Endothelial cell of umbilical vein (primary cell): ENCODE measurements at regions not wholly inside any gene's neighbourhood (a gene's known extent, or its start where the extent isn't known, plus 50 kb on each side); places are given as distances from the start of the nearest gene placed in this dataset.

ENCODE experiments used
- BruUV-seq: library from RNA; stranded (reverse); fragments of 400-500 nt; replicated peaks from 2 replicates; lab custom pipeline; 2021; lab: Mats Ljungman, UMichigan
- CTCF ChIA-PET: fragments of 300-600, 350-600 bp; sonication (Branson Sonifier 250); formaldehyde crosslinking; loops from one replicate; lab custom pipeline; 2021; ENCODE audit warnings: antibody characterized with exemption, inconsistent platforms; lab: Charles Lee
- POLR2A ChIA-PET: fragments of 300-600, 350-600 bp; sonication (Branson Sonifier 250); formaldehyde crosslinking; loops from one replicate; lab custom pipeline; 2021; ENCODE audit warnings: antibody characterized with exemption, inconsistent platforms; lab: Charles Lee
- DNase-seq: peaks from one replicate; pipeline ENCODE4 v3.0.0-alpha.2; 2011; ENCODE audit warnings: low read depth, low spot score
- FAIRE-seq: peaks from 2 replicates; lab custom pipeline; 2011; peaks lifted over from hg19 to GRCh38; lab: Jason Lieb, UNC
- H2AFZ ChIP-seq: 2 replicates; pipeline ENCODE4 v1.6.0; 2012; ENCODE audit warnings: low read depth, low read length, control low read depth, inconsistent platforms
- H3K27ac ChIP-seq: 2 replicates; pipeline ENCODE4 v1.5.1; 2011; ENCODE audit warnings: low read depth, mild to moderate bottlenecking, control low read depth, low read length, moderate library complexity; ENCODE audit not compliant: insufficient read depth
- H3K27me3 ChIP-seq, 2 experiments: 2 replicates each; pipeline versions ENCODE4 v1.6.0 to v1.6.1; 2011; ENCODE audit warnings: low read length in 2 of 2, mixed read lengths in 1 of 2; ENCODE audit not compliant: control insufficient read depth in 2 of 2, insufficient read depth in 2 of 2
- H3K36me3 ChIP-seq, 2 experiments: 2 replicates in 1 of 2; 3 replicates in 1 of 2; pipeline ENCODE4 v1.5.1; 2011; ENCODE audit warnings: low read length in 2 of 2, mild to moderate bottlenecking in 1 of 2, moderate library complexity in 1 of 2; ENCODE audit not compliant: control insufficient read depth in 2 of 2, insufficient read depth in 2 of 2; ENCODE audit errors: extremely low read depth in 1 of 2
- H3K4me1 ChIP-seq: 3 replicates; pipeline ENCODE4 v1.5.1; 2011; ENCODE audit warnings: mild to moderate bottlenecking, low read length; ENCODE audit not compliant: control insufficient read depth, insufficient read depth; ENCODE audit errors: extremely low read depth
- H3K4me2 ChIP-seq: 2 replicates; pipeline ENCODE4 v1.6.1; 2011; ENCODE audit warnings: low read length, control low read depth, mixed read lengths; ENCODE audit not compliant: insufficient read depth
- H3K4me3 ChIP-seq, 3 experiments: fragments of 200-600 bp in 1 of 3; sonication (generic), shearing (Covaris generic) in 1 of 3; replicated peaks in 1 of 3; 2 replicates each; pipeline ENCODE4 v1.5.1; 2011 to 2016; ENCODE audit warnings: control low read depth in 3 of 3, low read length in 3 of 3, mild to moderate bottlenecking in 2 of 3, inconsistent platforms in 1 of 3, low read depth in 1 of 3, moderate library complexity in 1 of 3; ENCODE audit not compliant: insufficient read depth in 1 of 3
- H3K79me2 ChIP-seq: 2 replicates; pipeline ENCODE4 v1.6.0; 2012; ENCODE audit warnings: low read length, inconsistent platforms; ENCODE audit not compliant: control insufficient read depth, insufficient read depth
- H3K9ac ChIP-seq: replicated peaks from 2 replicates; pipeline ENCODE3; 2011; ENCODE audit warnings: low read length, control low read depth; ENCODE audit not compliant: insufficient read depth; ENCODE audit errors: extremely low read depth
- H3K9me1 ChIP-seq: replicated peaks from 3 replicates; pipeline ENCODE4 v1.6.0; 2011; ENCODE audit warnings: mild to moderate bottlenecking, low read length; ENCODE audit not compliant: control insufficient read depth, insufficient read depth; ENCODE audit errors: extremely low read depth
- H3K9me3 ChIP-seq: replicated peaks from 2 replicates; pipeline ENCODE4 v1.5.1; 2012; ENCODE audit warnings: low read length, inconsistent platforms; ENCODE audit not compliant: control insufficient read depth, insufficient read depth
- H4K20me1 ChIP-seq: replicated peaks from 2 replicates; pipeline ENCODE3; 2011; ENCODE audit warnings: mild to moderate bottlenecking, low read length; ENCODE audit not compliant: control insufficient read depth, insufficient read depth; ENCODE audit errors: extremely low read depth
- CTCF ChIP-seq, 2 donors: IDR thresholded peaks; 1 replicate in 1 of 2; 2 replicates in 1 of 2; pipeline ENCODE4 v1.5.1; 2011; ENCODE audit warnings: low read length in 2 of 2, mild to moderate bottlenecking in 2 of 2, moderate library complexity in 2 of 2, control low read depth in 1 of 2, inconsistent platforms in 1 of 2, low read depth in 1 of 2; ENCODE audit not compliant: insufficient read depth in 1 of 2; ENCODE audit errors: extremely low read depth in 1 of 2
- EZH2 ChIP-seq: IDR thresholded peaks from 2 replicates; pipeline ENCODE4 v1.6.1; 2012; ENCODE audit warnings: borderline replicate concordance, low read depth, mild to moderate bottlenecking, moderate library complexity, low read length, inconsistent platforms; ENCODE audit not compliant: severe bottlenecking
- GATA2 ChIP-seq: IDR thresholded peaks from 2 replicates; pipeline ENCODE4 v1.7.0; 2011; ENCODE audit warnings: low read depth, mild to moderate bottlenecking, moderate library complexity, mixed read lengths, low read length; ENCODE audit not compliant: insufficient read length, insufficient read depth
- JUN ChIP-seq: IDR thresholded peaks from 2 replicates; pipeline ENCODE4 v1.6.1; 2011; ENCODE audit warnings: borderline replicate concordance, low read depth; ENCODE audit not compliant: insufficient read length, insufficient read depth
- MYC ChIP-seq: IDR thresholded peaks from one replicate; pipeline ENCODE4 v1.6.1; 2011; ENCODE audit warnings: mild to moderate bottlenecking, low read depth, low read length
- POLR2A ChIP-seq: IDR thresholded peaks from 2 replicates; pipeline ENCODE4 v1.6.1; 2012; ENCODE audit warnings: low read depth, mild to moderate bottlenecking, control low read depth, low read length
- POLR2AphosphoS5 ChIP-seq: IDR thresholded peaks from 2 replicates; pipeline ENCODE4 v1.6.1; 2012; ENCODE audit warnings: low read depth, mild to moderate bottlenecking, control low read depth, low read length, moderate library complexity; ENCODE audit not compliant: insufficient read depth
- dilution Hi-C: fragments of 300-500 bp; cut with MboI; formaldehyde crosslinking; loops from one replicate; pipeline ENCODE4 v1.15.0; 2019; ENCODE audit warnings: low sequenced_read_pairs; ENCODE audit not compliant: extremely low pct_ligation_motif_present
- intact Hi-C: fragments of 100-400 bp; cut with micrococcal nuclease; formaldehyde crosslinking; loops from one replicate; pipeline ENCODE4 v1.10.0; 2022
- TF ChIP-seq, protein P1 (sequence below): IDR thresholded peaks from 2 replicates; pipeline ENCODE4 v1.6.1; 2011; ENCODE audit not compliant: insufficient read depth, insufficient read length

DNA sequence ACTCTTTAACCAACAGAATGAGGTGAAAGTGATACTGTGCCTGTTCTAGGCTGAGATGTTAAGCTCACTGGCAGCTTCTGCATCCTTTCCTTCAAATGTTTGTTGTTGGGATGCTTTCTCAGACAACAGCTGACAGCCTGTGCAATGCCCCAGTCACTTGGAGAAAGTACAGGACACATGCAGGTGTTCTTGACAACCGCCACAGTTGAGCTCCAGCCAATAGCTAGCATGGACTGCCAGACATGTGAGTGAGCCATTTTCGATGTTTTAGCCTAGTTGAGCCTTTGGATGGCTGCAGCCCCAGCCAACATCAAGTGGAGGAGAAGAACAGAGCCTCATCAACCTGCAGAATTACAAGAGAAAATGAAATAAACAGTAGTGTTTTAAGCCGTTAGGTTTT is 94.1 kb upstream of the PPP3CA start:
- Histone ChIP-seq H3K4me1 (no peaks in the 10 kb centered on the region), H3K9ac (no peak overlapping the region), H3K36me3 (no peaks in the 10 kb centered on the region), H3K9me1 (no peaks in the 10 kb centered on the region), H3K27ac (no peak overlapping the region), H3K27me3 (peaks cover 0 to 2% of the 10 kb centered on the region in 2 experiments), H3K4me2 (no peak overlapping the region), H3K4me3 (no peak overlapping the region), H2AFZ (no peak overlapping the region), H4K20me1 (no peaks in the 10 kb centered on the region), H3K79me2 (no peaks in the 10 kb centered on the region), H3K9me3 (no peaks in the 10 kb centered on the region)
- no peak for TF ChIP-seq EZH2
- TF ChIP-seq GATA2: no peak
- no peak for TF ChIP-seq MYC
- no peak for TF ChIP-seq JUN
- no peak for TF ChIP-seq CTCF (IDR thresholded peaks at IDR 0.05; ENCODE audit: extremely low read depth in 1 of 2, insufficient read depth in 1 of 2, low read depth in 1 of 2, low read length in 2 of 2)
- TF ChIP-seq POLR2A: no peak
- no peak for TF ChIP-seq POLR2AphosphoS5
- TF ChIP-seq, protein P1, sequence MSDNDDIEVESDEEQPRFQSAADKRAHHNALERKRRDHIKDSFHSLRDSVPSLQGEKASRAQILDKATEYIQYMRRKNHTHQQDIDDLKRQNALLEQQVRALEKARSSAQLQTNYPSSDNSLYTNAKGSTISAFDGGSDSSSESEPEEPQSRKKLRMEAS: no peak
- BruUV-seq: no TSS peak
- ChIA-PET POLR2A (no interaction called here), CTCF (interaction anchor here (1.8 kb wide), 1 partner anchor 10 kb away, joined by 8 read pairs; no protein-coding TSS in a partner anchor)
- FAIRE-seq (no peak), DNase-seq (no peak)
- dilution Hi-C loops (no loop called here), intact Hi-C loops (no loop called here)
